A549 (cell line): ENCODE measurements at regions not wholly inside any gene's neighbourhood (a gene's known extent, or its start where the extent isn't known, plus 50 kb on each side); places are given as distances from the start of the nearest gene placed in this dataset.
A peak's percentile ranks its signal among the peaks of the same experiment; 100 is the strongest.

Source experiments
- ATAC-seq, 2 experiments: fragments of 200-7000 bp in 1 of 2; fragments of >200 bp in 1 of 2; cut with Nextera tagmentation in 1 of 2; cut with Tn5 transposase in 1 of 2; 3 replicates each; pipeline versions ENCODE4 v1.8.0 to v1.9.1; 2018 to 2020; ENCODE audit warnings: mild to moderate bottlenecking in 1 of 2, moderate library complexity in 1 of 2
- CTCF ChIA-PET: fragments of 300-600 bp; sonication (Branson Sonifier 250); formaldehyde crosslinking; extraction: SDS; loops from one replicate; lab custom pipeline; 2021; ENCODE audit warnings: antibody characterized with exemption, inconsistent platforms; lab: Yijun Ruan, JAX
- POLR2A ChIA-PET: fragments of 350-600 bp; formaldehyde crosslinking; extraction: SDS; loops from one replicate; lab custom pipeline; 2021; ENCODE audit warnings: antibody characterized with exemption, inconsistent platforms; lab: Yijun Ruan, JAX
- DNase-seq, 2 experiments: peaks; one replicate each; pipeline versions ENCODE4 v3.0.0 to v3.0.0-alpha.2; 2011 to 2016; ENCODE audit warnings: low read depth in 1 of 2, low spot score in 1 of 2
- FAIRE-seq: peaks from 2 replicates; lab custom pipeline; 2011; peaks lifted over from hg19 to GRCh38; lab: Jason Lieb, UNC
- H3K27ac ChIP-seq, 2 experiments: fragments of >200 bp; sonication (Bioruptor Twin); formaldehyde crosslinking; 3 replicates each; pipeline ENCODE4 v1.5.1; 2016 to 2017
- H3K4me1 ChIP-seq: fragments of >200 bp; sonication (Bioruptor Twin); formaldehyde crosslinking; 3 replicates; pipeline ENCODE4 v1.6.1; 2016
- H3K4me2 ChIP-seq: fragments of >200 bp; sonication (Bioruptor Twin); formaldehyde crosslinking; 3 replicates; pipeline ENCODE4 v1.6.1; 2016
- H3K4me3 ChIP-seq: fragments of >200 bp; sonication (Bioruptor Twin); formaldehyde crosslinking; 3 replicates; pipeline ENCODE4 v1.5.1; 2016
- H3K9me3 ChIP-seq: fragments of >200 bp; sonication (Bioruptor Twin); formaldehyde crosslinking; 3 replicates; pipeline ENCODE4 v1.6.1; 2016
- CBX2 ChIP-seq: fragments of 200-600 bp; sonication (generic); IDR thresholded peaks from 2 replicates; pipeline ENCODE4 v1.6.1; 2016; ENCODE audit warnings: low read depth, mild to moderate bottlenecking, borderline replicate concordance
- CBX8 ChIP-seq: fragments of 200-600 bp; sonication (generic); IDR thresholded peaks from 2 replicates; pipeline ENCODE4 v1.6.1; 2016
- CEBPB ChIP-seq, 2 experiments: fragments of >200 bp in 1 of 2; sonication (Bioruptor Twin) in 1 of 2; formaldehyde crosslinking in 1 of 2; IDR thresholded peaks; 2 replicates each; pipeline ENCODE4 v1.6.1; 2012 to 2016
- CHD2 ChIP-seq: fragments of 150-350 bp; IDR thresholded peaks from 2 replicates; pipeline ENCODE4 v1.6.1; 2014; ENCODE audit warnings: low read length; ENCODE audit not compliant: partially characterized antibody
- EHF ChIP-seq: fragments of 250-450 bp; sonication (Bioruptor Pico); IDR thresholded peaks from 2 replicates; pipeline ENCODE4 v1.5.0; 2020; ENCODE audit warnings: mild to moderate bottlenecking
- EHMT2 ChIP-seq: fragments of 200-600 bp; sonication (generic); IDR thresholded peaks from 2 replicates; pipeline ENCODE4 v1.6.1; 2016; ENCODE audit warnings: antibody characterized with exemption, low read depth, mild to moderate bottlenecking, moderate library complexity
- EP300 ChIP-seq, 2 experiments: fragments of >200 bp; sonication (Bioruptor Twin); formaldehyde crosslinking; IDR thresholded peaks; 2 replicates in 1 of 2; 3 replicates in 1 of 2; pipeline ENCODE4 v1.6.1; 2016 to 2017
- ESRRA ChIP-seq: fragments of 150-350 bp; IDR thresholded peaks from 2 replicates; pipeline ENCODE4 v1.6.1; 2014; ENCODE audit warnings: mild to moderate bottlenecking, low read length, borderline replicate concordance
- FOSB ChIP-seq: fragments of 250-450 bp; sonication (Bioruptor Pico); IDR thresholded peaks from 2 replicates; pipeline ENCODE4 v1.5.0; 2020; ENCODE audit warnings: mild to moderate bottlenecking, moderate library complexity
- FOSL2 ChIP-seq, 2 experiments: fragments of 450-650 bp in 1 of 2; fragments of >200 bp in 1 of 2; sonication (Bioruptor Twin) in 1 of 2; formaldehyde crosslinking; IDR thresholded peaks; 2 replicates each; pipeline versions ENCODE4 v1.5.0 to v1.6.1; 2016 to 2020; ENCODE audit warnings: mild to moderate bottlenecking in 1 of 2, moderate library complexity in 1 of 2
- FOXS1 ChIP-seq: fragments of 250-450 bp; sonication (Bioruptor Pico); IDR thresholded peaks from 2 replicates; pipeline ENCODE4 v1.5.0; 2020; ENCODE audit warnings: mild to moderate bottlenecking, moderate library complexity
- HOXB13 ChIP-seq: fragments of 250-450 bp; sonication (Bioruptor Pico); IDR thresholded peaks from 2 replicates; pipeline ENCODE4 v1.5.0; 2020; ENCODE audit warnings: low read depth, mild to moderate bottlenecking, moderate library complexity
- JUN ChIP-seq, 2 experiments: fragments of >200 bp; sonication (Bioruptor Twin); formaldehyde crosslinking; IDR thresholded peaks; 2 replicates in 1 of 2; 3 replicates in 1 of 2; pipeline ENCODE4 v1.6.1; 2016 to 2017
- KDM1A ChIP-seq: fragments of 200-600 bp; sonication (generic); IDR thresholded peaks from 2 replicates; pipeline ENCODE4 v1.6.1; 2016; ENCODE audit warnings: low read depth, mild to moderate bottlenecking
- KDM5A ChIP-seq: fragments of 200-600 bp; sonication (generic); IDR thresholded peaks from 2 replicates; pipeline ENCODE4 v1.6.1; 2016; ENCODE audit warnings: antibody characterized with exemption, mild to moderate bottlenecking
- MAFK ChIP-seq: fragments of 450-650 bp; IDR thresholded peaks from 2 replicates; pipeline ENCODE4 v1.6.1; 2014; ENCODE audit not compliant: partially characterized antibody
- MAZ ChIP-seq: fragments of 150-350 bp; IDR thresholded peaks from 2 replicates; pipeline ENCODE4 v1.6.1; 2014; ENCODE audit warnings: antibody characterized with exemption, low read depth, low read length, borderline replicate concordance
- MYC ChIP-seq: IDR thresholded peaks from 2 replicates; pipeline ENCODE4 v1.6.1; 2012; ENCODE audit warnings: mild to moderate bottlenecking, inconsistent platforms, low read length, improper control_type of control experiment, borderline replicate concordance
- PHF8 ChIP-seq: fragments of 200-600 bp; sonication (generic); IDR thresholded peaks from 2 replicates; pipeline ENCODE4 v1.6.1; 2016; ENCODE audit warnings: low read depth, mild to moderate bottlenecking, antibody characterized with exemption, moderate library complexity, borderline replicate concordance
- POLR2AphosphoS2 ChIP-seq: conservative IDR thresholded peaks from 2 replicates; pipeline ENCODE4 v1.6.1; 2012; ENCODE audit warnings: low read length, improper control_type of control experiment, inconsistent platforms
- SMC3 ChIP-seq: fragments of >200 bp; sonication (Bioruptor Twin); formaldehyde crosslinking; IDR thresholded peaks from 3 replicates; pipeline ENCODE4 v1.6.1; 2018; ENCODE audit warnings: inconsistent platforms
- TFCP2L1 ChIP-seq: fragments of 250-450 bp; sonication (Bioruptor Pico); IDR thresholded peaks from 2 replicates; pipeline ENCODE4 v1.5.0; 2021; ENCODE audit warnings: mild to moderate bottlenecking
- ZNF302 ChIP-seq: fragments of 250-450 bp; sonication (Bioruptor Pico); IDR thresholded peaks from 2 replicates; pipeline ENCODE4 v1.9.0; 2021; ENCODE audit warnings: inconsistent platforms, mild to moderate bottlenecking, moderate library complexity
- ZSCAN20 ChIP-seq: fragments of 250-450 bp; sonication (Bioruptor Pico); IDR thresholded peaks from 2 replicates; pipeline ENCODE4 v1.8.0; 2022; ENCODE audit warnings: mild to moderate bottlenecking, moderate library complexity
- WGBS: methylation state at CpG from one replicate; pipeline ENCODE4 v1.1.6; 2017; ENCODE audit errors: missing lambda C conversion rate; 5-methylcytosine and 5-hydroxymethylcytosine counted together
- TF ChIP-seq, protein P1 (sequence below): fragments of 250-450 bp; sonication (Bioruptor Pico); IDR thresholded peaks from 2 replicates; pipeline ENCODE4 v1.5.0; 2020; ENCODE audit warnings: low read depth, mild to moderate bottlenecking, moderate library complexity
- TF ChIP-seq, protein P2 (sequence below): IDR thresholded peaks from 2 replicates; pipeline ENCODE4 v1.6.1; 2012; ENCODE audit warnings: low read depth, borderline replicate concordance
- TF ChIP-seq, protein P3 (sequence below): fragments of >200 bp; sonication (Bioruptor Twin); formaldehyde crosslinking; IDR thresholded peaks from 3 replicates; pipeline ENCODE4 v1.5.1; 2016
- TF ChIP-seq, protein P4 (sequence below): fragments of 200-600 bp; sonication (generic); IDR thresholded peaks from 2 replicates; pipeline ENCODE4 v1.6.1; 2016; ENCODE audit warnings: antibody characterized with exemption, mild to moderate bottlenecking, moderate library complexity

DNA sequence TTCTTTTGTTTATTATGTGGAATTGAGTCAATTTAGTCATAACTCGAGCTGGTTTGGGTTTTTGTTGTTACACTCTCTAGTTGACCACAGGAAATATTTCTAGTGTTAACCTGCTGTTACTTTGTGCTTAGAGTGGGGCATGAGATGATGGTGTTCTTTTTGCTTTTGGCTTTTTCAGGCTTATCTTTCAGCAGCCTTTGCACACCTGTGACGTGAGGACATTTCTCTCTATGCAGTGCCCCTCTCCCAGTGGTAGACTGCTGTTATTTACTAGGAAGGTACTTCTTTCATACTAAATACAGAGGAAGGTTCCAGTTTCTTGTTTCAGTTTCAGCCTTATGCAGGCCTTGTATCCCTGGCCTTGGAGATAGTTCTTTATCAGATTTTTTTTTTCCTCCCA lies 766.8 kb upstream of the MAN1A1 start:
- ChIA-PET POLR2A (no interaction called here), CTCF (no interaction called here)
- Histone ChIP-seq H3K4me2 (no peak overlapping the region), H3K4me1 (no peaks in the 10 kb centered on the region), H3K9me3 (no peaks in the 10 kb centered on the region), H3K27ac (no peak overlapping the region), H3K4me3 (no peak overlapping the region)
- ATAC-seq (no peak), DNase-seq (no peak), FAIRE-seq (no peak)
- 12% methylated on average over 2 of the region's 2 CpGs for WGBS
- no peak for TF ChIP-seq CHD2
- no peak for TF ChIP-seq ZSCAN20 (CRISPR knock-in tag)
- no peak for TF ChIP-seq EHMT2
- TF ChIP-seq CEBPB (IDR thresholded peaks at IDR 0.05) = no peak
- TF ChIP-seq TFCP2L1 = no peak
- TF ChIP-seq CBX8 = no peak
- no peak for TF ChIP-seq KDM1A
- no peak for TF ChIP-seq FOSL2 (IDR thresholded peaks at IDR 0.05)
- no peak for TF ChIP-seq FOSL2 (CRISPR knock-in tag; IDR thresholded peaks at IDR 0.05)
- TF ChIP-seq FOXS1 (CRISPR knock-in tag) = no peak
- TF ChIP-seq CBX2 = no peak
- TF ChIP-seq MYC = no peak
- TF ChIP-seq JUN (IDR thresholded peaks at IDR 0.05) = no peak
- TF ChIP-seq EP300 (IDR thresholded peaks at IDR 0.05) = no peak
- no peak for TF ChIP-seq FOSB (CRISPR knock-in tag)
- no peak for TF ChIP-seq MAFK
- TF ChIP-seq, protein P1, sequence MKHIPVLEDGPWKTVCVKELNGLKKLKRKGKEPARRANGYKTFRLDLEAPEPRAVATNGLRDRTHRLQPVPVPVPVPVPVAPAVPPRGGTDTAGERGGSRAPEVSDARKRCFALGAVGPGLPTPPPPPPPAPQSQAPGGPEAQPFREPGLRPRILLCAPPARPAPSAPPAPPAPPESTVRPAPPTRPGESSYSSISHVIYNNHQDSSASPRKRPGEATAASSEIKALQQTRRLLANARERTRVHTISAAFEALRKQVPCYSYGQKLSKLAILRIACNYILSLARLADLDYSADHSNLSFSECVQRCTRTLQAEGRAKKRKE (CRISPR knock-in tag) = no peak
- TF ChIP-seq KDM5A = no peak

DNA sequence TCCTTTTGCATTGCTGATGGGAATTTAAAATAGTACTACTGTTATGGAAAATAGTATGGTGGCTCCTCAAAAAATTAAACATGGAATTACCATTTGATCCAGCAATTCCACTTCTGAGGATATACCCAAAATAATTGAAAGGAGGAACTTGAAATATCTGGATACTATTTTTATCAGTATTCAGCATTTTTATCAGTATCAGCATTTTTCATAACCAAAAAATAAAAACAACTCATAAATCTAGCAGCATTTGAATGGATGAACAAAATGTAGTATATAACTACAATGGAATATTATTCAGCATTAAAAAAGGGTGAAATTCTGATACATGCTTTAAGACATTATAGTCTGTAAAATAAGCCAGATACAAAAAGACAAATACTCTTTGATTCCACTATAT lies 763.4 kb upstream of the MAN1A1 start:
- Histone ChIP-seq H3K4me2 (no peak overlapping the region), H3K27ac (no peak overlapping the region), H3K4me1 (no peaks in the 10 kb centered on the region), H3K9me3 (no peaks in the 10 kb centered on the region), H3K4me3 (no peak overlapping the region)
- DNase-seq = no peak
- ATAC-seq = no peak
- CTCF ChIA-PET = no interaction called here
- TF ChIP-seq MYC = no peak
- peak; percentile 39 for TF ChIP-seq MAFK
- no peak for FAIRE-seq
- POLR2A ChIA-PET = no interaction called here

DNA sequence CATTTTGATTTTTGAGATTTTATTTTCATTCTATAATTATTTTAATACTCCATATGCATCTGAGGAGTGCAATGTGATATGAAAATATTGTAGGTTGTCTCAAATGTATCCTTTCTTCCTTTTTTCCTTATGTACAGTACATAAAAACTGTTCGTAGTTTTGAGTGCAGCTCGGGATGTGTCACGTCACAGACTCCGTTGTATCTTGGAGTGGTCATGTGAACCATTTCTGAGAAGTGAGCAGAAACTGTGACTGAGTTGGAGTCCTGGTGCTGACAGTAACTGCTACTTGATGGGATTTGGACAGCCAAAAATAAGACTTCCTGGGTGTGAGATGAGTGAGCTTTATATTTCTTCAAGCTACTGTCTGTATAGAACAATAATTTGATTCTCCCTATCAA lies 761.4 kb upstream of the MAN1A1 start:
- ATAC-seq (no peak), DNase-seq (no peak), FAIRE-seq (no peak)
- Histone ChIP-seq H3K9me3 (no peaks in the 10 kb centered on the region), H3K27ac (no peak overlapping the region), H3K4me1 (no peaks in the 10 kb centered on the region), H3K4me2 (no peak overlapping the region), H3K4me3 (no peak overlapping the region)
- POLR2A ChIA-PET = no interaction called here
- 62% methylated on average over 4 of the region's 4 CpGs for WGBS
- CTCF ChIA-PET = no interaction called here
- TF ChIP-seq, protein P2, sequence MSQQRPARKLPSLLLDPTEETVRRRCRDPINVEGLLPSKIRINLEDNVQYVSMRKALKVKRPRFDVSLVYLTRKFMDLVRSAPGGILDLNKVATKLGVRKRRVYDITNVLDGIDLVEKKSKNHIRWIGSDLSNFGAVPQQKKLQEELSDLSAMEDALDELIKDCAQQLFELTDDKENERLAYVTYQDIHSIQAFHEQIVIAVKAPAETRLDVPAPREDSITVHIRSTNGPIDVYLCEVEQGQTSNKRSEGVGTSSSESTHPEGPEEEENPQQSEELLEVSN = no peak
- TF ChIP-seq MAZ (no peak), ZNF302 (no peak), HOXB13 (CRISPR knock-in tag) (no peak), SMC3 (no peak), EHF (CRISPR knock-in tag) (no peak), FOXS1 (CRISPR knock-in tag) (no peak), CBX8 (no peak), PHF8 (no peak), KDM5A (no peak), POLR2AphosphoS2 (no peak), ESRRA (no peak)
- TF ChIP-seq, protein P3, sequence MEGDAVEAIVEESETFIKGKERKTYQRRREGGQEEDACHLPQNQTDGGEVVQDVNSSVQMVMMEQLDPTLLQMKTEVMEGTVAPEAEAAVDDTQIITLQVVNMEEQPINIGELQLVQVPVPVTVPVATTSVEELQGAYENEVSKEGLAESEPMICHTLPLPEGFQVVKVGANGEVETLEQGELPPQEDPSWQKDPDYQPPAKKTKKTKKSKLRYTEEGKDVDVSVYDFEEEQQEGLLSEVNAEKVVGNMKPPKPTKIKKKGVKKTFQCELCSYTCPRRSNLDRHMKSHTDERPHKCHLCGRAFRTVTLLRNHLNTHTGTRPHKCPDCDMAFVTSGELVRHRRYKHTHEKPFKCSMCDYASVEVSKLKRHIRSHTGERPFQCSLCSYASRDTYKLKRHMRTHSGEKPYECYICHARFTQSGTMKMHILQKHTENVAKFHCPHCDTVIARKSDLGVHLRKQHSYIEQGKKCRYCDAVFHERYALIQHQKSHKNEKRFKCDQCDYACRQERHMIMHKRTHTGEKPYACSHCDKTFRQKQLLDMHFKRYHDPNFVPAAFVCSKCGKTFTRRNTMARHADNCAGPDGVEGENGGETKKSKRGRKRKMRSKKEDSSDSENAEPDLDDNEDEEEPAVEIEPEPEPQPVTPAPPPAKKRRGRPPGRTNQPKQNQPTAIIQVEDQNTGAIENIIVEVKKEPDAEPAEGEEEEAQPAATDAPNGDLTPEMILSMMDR = no peak
- TF ChIP-seq, protein P1 (CRISPR knock-in tag) = no peak
- TF ChIP-seq, protein P4, sequence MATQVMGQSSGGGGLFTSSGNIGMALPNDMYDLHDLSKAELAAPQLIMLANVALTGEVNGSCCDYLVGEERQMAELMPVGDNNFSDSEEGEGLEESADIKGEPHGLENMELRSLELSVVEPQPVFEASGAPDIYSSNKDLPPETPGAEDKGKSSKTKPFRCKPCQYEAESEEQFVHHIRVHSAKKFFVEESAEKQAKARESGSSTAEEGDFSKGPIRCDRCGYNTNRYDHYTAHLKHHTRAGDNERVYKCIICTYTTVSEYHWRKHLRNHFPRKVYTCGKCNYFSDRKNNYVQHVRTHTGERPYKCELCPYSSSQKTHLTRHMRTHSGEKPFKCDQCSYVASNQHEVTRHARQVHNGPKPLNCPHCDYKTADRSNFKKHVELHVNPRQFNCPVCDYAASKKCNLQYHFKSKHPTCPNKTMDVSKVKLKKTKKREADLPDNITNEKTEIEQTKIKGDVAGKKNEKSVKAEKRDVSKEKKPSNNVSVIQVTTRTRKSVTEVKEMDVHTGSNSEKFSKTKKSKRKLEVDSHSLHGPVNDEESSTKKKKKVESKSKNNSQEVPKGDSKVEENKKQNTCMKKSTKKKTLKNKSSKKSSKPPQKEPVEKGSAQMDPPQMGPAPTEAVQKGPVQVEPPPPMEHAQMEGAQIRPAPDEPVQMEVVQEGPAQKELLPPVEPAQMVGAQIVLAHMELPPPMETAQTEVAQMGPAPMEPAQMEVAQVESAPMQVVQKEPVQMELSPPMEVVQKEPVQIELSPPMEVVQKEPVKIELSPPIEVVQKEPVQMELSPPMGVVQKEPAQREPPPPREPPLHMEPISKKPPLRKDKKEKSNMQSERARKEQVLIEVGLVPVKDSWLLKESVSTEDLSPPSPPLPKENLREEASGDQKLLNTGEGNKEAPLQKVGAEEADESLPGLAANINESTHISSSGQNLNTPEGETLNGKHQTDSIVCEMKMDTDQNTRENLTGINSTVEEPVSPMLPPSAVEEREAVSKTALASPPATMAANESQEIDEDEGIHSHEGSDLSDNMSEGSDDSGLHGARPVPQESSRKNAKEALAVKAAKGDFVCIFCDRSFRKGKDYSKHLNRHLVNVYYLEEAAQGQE = no peak
